Dermis blood vessel endothelial cell (primary cell): ENCODE measurements at regions not wholly inside any gene's neighbourhood (a gene's known extent, or its start where the extent isn't known, plus 50 kb on each side); places are given as distances from the start of the nearest gene placed in this dataset.
"Not testable (repeated sequence)": the region's sequence is repeated elsewhere in the genome, so short reads cannot be mapped to it uniquely, and the experiment has no call there.

Experiments
- DNase-seq: peaks from one replicate; pipeline ENCODE4 v3.0.0; 2010

- no peak for DNase-seq
These were observed 803.9 kb upstream of the CDH10 start for GRCh38 chr5:25448646-25449045.

- no peak for DNase-seq
These were observed 803.4 kb upstream of the CDH10 start for GRCh38 chr5:25448190-25448621.

GRCh38 chr5:25446061-25446420, 801.3 kb upstream of the CDH10 start:
- DNase-seq, result not testable (repeated sequence)

GRCh38 chr5:25445381-25446060, 800.7 kb upstream of the CDH10 start:
- DNase-seq, result not testable (repeated sequence)

- no peak for DNase-seq
These were observed 799.9 kb upstream of the CDH10 start for GRCh38 chr5:25444697-25445096.

GRCh38 chr5:25441810-25442209, 797.0 kb upstream of the CDH10 start:
- DNase-seq, result no peak

- no peak for DNase-seq
These were observed 794.2 kb upstream of the CDH10 start for GRCh38 chr5:25439025-25439424.

GRCh38 chr5:25438375-25438774, 793.6 kb upstream of the CDH10 start:
- not testable (repeated sequence) for DNase-seq

GRCh38 chr5:25436452-25436851, 791.7 kb upstream of the CDH10 start:
- no peak for DNase-seq

- no peak for DNase-seq
These were observed 791.1 kb upstream of the CDH10 start for GRCh38 chr5:25435882-25436281.

GRCh38 chr5:25427240-25427639, 782.5 kb upstream of the CDH10 start:
- DNase-seq, result no peak

- no peak for DNase-seq
These were observed 778.5 kb upstream of the CDH10 start for GRCh38 chr5:25423271-25423670.

- DNase-seq, result no peak
These were observed 774.9 kb upstream of the CDH10 start for GRCh38 chr5:25419684-25420083.

GRCh38 chr5:25418978-25419377, 774.2 kb upstream of the CDH10 start:
- DNase-seq, result no peak

GRCh38 chr5:25418319-25418859, 773.6 kb upstream of the CDH10 start:
- no peak for DNase-seq

- DNase-seq, result no peak
These were observed 772.2 kb upstream of the CDH10 start for GRCh38 chr5:25416960-25417359.

GRCh38 chr5:25415970-25416369, 771.2 kb upstream of the CDH10 start:
- DNase-seq, result no peak

- DNase-seq, result no peak
These were observed 770.0 kb upstream of the CDH10 start for GRCh38 chr5:25414742-25415141.

- DNase-seq, result no peak
These were observed 767.4 kb upstream of the CDH10 start for GRCh38 chr5:25412116-25412661.

GRCh38 chr5:25407365-25407764, 762.6 kb upstream of the CDH10 start:
- not testable (repeated sequence) for DNase-seq

- DNase-seq, result no peak
These were observed 761.1 kb upstream of the CDH10 start for GRCh38 chr5:25405850-25406249.

- DNase-seq, result no peak
These were observed 755.2 kb upstream of the CDH10 start for GRCh38 chr5:25399878-25400480.

- DNase-seq, result no peak
These were observed 749.2 kb upstream of the CDH10 start for GRCh38 chr5:25393957-25394356.

GRCh38 chr5:25393256-25393655, 748.5 kb upstream of the CDH10 start:
- DNase-seq, result no peak
